DMS114 treated with DMSO at 0.1 percent for 48 hours (cell line): ENCODE measurements at regions not wholly inside any gene's neighbourhood (a gene's known extent, or its start where the extent isn't known, plus 50 kb on each side); places are given as distances from the start of the nearest gene placed in this dataset.

Experiments
- DNase-seq: peaks from one replicate; lab custom pipeline; 2025; ENCODE audit not compliant: unreplicated experiment; lab: John Stamatoyannopoulos, UW

GRCh38 chr18:40415176-40415791 is 1539.8 kb upstream of the PIK3C3 start:
- DNase-seq, result no peak

- DNase-seq, result no peak
Measured at GRCh38 chr18:40414155-40414754, 1540.8 kb upstream of the PIK3C3 start.

- DNase-seq, result no peak
Measured at GRCh38 chr18:40413160-40413559, 1541.9 kb upstream of the PIK3C3 start.

GRCh38 chr18:40412410-40412809 is 1542.6 kb upstream of the PIK3C3 start:
- DNase-seq, result no peak

GRCh38 chr18:40407909-40408308 is 1547.1 kb upstream of the PIK3C3 start:
- DNase-seq, result no peak

- no peak for DNase-seq
Measured at GRCh38 chr18:40404284-40404683, 1550.8 kb upstream of the PIK3C3 start.

- no peak for DNase-seq
Measured at GRCh38 chr18:40402052-40402451, 1553.0 kb upstream of the PIK3C3 start.

- no peak for DNase-seq
Measured at GRCh38 chr18:40388121-40388520, 1566.9 kb upstream of the PIK3C3 start.

GRCh38 chr18:40387130-40387787 is 1567.8 kb upstream of the PIK3C3 start:
- no peak for DNase-seq

- no peak for DNase-seq
Measured at GRCh38 chr18:40382197-40382596, 1572.8 kb upstream of the PIK3C3 start.

GRCh38 chr18:40380686-40381439 is 1574.2 kb upstream of the PIK3C3 start:
- DNase-seq, result no peak

GRCh38 chr18:40375837-40376236 is 1579.2 kb upstream of the PIK3C3 start:
- DNase-seq, result no peak

- no peak for DNase-seq
Measured at GRCh38 chr18:40371673-40372072, 1583.4 kb upstream of the PIK3C3 start.

- no peak for DNase-seq
Measured at GRCh38 chr18:40367576-40367975, 1587.5 kb upstream of the PIK3C3 start.

GRCh38 chr18:40366521-40366920 is 1588.5 kb upstream of the PIK3C3 start:
- no peak for DNase-seq

GRCh38 chr18:40365526-40365925 is 1589.5 kb upstream of the PIK3C3 start:
- DNase-seq, result no peak

- DNase-seq, result no peak
Measured at GRCh38 chr18:40360558-40360957, 1594.5 kb upstream of the PIK3C3 start.

GRCh38 chr18:40357536-40357935 is 1597.5 kb upstream of the PIK3C3 start:
- no peak for DNase-seq

- no peak for DNase-seq
Measured at GRCh38 chr18:40356168-40356567, 1598.9 kb upstream of the PIK3C3 start.

GRCh38 chr18:40355726-40356125 is 1599.3 kb upstream of the PIK3C3 start:
- no peak for DNase-seq

GRCh38 chr18:40348196-40348595 is 1606.8 kb upstream of the PIK3C3 start:
- no peak for DNase-seq

GRCh38 chr18:40347261-40347660 is 1607.8 kb upstream of the PIK3C3 start:
- no peak for DNase-seq
